Activated T-helper 17 cell treated with anti-CD3 and anti-CD28 coated beads, Interleukin-2, amount 50 U/mL, for 72 hours (primary cell): ENCODE measurements at regions not wholly inside any gene's neighbourhood (a gene's known extent, or its start where the extent isn't known, plus 50 kb on each side); places are given as distances from the start of the nearest gene placed in this dataset.
"Not testable (repeated sequence)": the region's sequence is repeated elsewhere in the genome, so short reads cannot be mapped to it uniquely, and the experiment has no call there.

Experiments used
- ATAC-seq: fragments of 150-1000 bp; cut with Tn5 transposase; replicated peaks from 2 replicates; pipeline ENCODE4 v1.10.0; 2021; ENCODE audit warnings: mild to moderate bottlenecking, moderate library complexity
- H3K27ac Mint-ChIP-seq: one replicate; pipeline ENCODE4 v1.8.0; 2022; ENCODE audit warnings: mixed read lengths
- H3K27me3 Mint-ChIP-seq: one replicate; pipeline ENCODE4 v1.8.0; 2022; ENCODE audit warnings: mixed read lengths
- H3K36me3 Mint-ChIP-seq: one replicate; pipeline ENCODE4 v1.8.0; 2022; ENCODE audit warnings: low read depth, mild to moderate bottlenecking, mixed read lengths
- H3K4me1 Mint-ChIP-seq: one replicate; pipeline ENCODE4 v1.8.0; 2022; ENCODE audit warnings: mixed read lengths
- H3K4me3 Mint-ChIP-seq: one replicate; pipeline ENCODE4 v1.8.0; 2022; ENCODE audit warnings: mild to moderate bottlenecking, mixed read lengths
- H3K9me3 Mint-ChIP-seq: one replicate; pipeline ENCODE4 v1.8.0; 2022; ENCODE audit warnings: mixed read lengths

- Mint-ChIP-seq H3K27me3 (no peaks in the 10 kb centered on the region), H3K4me3 (no peak overlapping the region), H3K27ac (no peak overlapping the region), H3K36me3 (no peaks in the 10 kb centered on the region), H3K9me3 (peaks cover 8% of the 10 kb centered on the region), H3K4me1 (no peaks in the 10 kb centered on the region)
- ATAC-seq, result no peak
Observed at GRCh38 chr5:165029099-165029870, 1523.9 kb downstream of the MAT2B start.

DNA sequence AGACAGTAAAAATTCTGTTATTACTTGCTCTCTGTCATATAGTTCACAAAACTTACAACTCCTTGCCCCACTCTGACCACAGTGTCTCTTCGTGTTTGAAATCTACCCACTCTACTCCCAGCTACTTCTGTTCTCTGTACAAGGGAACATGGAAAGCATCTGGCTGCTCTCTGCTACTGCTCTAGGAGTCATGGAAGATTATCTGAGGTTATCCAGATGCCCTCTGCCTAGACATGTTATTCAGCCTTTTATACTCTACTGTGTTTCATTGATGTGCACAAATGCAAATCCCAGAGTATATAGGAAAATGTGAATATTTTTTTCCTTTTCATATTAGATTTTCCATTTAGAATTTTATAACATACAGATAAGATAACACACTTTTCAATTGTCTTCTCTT lies 1525.6 kb downstream of the MAT2B start:
- Mint-ChIP-seq H3K27me3 (no peaks in the 10 kb centered on the region), H3K36me3 (no peaks in the 10 kb centered on the region), H3K4me1 (no peaks in the 10 kb centered on the region), H3K4me3 (no peak overlapping the region), H3K9me3 (peaks cover 7% of the 10 kb centered on the region), H3K27ac (no peak overlapping the region)
- ATAC-seq, result no peak

GRCh38 chr5:165031371-165031770 lies 1526.0 kb downstream of the MAT2B start:
- H3K4me1 Mint-ChIP-seq, result no peaks in the 10 kb centered on the region
- no peak overlapping the region for H3K27ac Mint-ChIP-seq
- peaks cover 7% of the 10 kb centered on the region for H3K9me3 Mint-ChIP-seq
- no peak overlapping the region for H3K4me3 Mint-ChIP-seq
- no peaks in the 10 kb centered on the region for H3K36me3 Mint-ChIP-seq
- ATAC-seq, result no peak
- no peaks in the 10 kb centered on the region for H3K27me3 Mint-ChIP-seq

DNA sequence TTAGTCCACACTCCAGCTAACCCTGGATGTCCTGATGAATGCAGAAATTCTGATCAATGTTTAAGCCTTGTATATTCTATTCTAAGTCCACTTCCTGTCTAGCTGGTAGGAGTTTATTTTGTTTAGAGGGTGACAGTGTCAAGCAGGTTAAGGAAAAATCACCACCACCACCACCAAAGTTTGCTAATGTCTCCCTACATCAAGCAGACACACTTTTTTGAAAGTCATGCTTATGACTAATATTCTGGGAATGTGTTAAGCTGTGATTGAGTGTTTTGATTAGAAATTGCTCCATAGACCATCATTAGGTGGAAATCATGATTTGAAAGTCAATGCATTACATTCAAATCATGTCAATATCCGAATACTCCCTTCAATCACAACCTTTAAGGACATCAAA lies 1530.1 kb downstream of the MAT2B start:
- H3K9me3 Mint-ChIP-seq, result peaks cover 4% of the 10 kb centered on the region
- no peak for ATAC-seq
- no peak overlapping the region for H3K27ac Mint-ChIP-seq
- H3K4me3 Mint-ChIP-seq, result no peak overlapping the region
- no peaks in the 10 kb centered on the region for H3K36me3 Mint-ChIP-seq
- no peaks in the 10 kb centered on the region for H3K4me1 Mint-ChIP-seq
- no peaks in the 10 kb centered on the region for H3K27me3 Mint-ChIP-seq

DNA sequence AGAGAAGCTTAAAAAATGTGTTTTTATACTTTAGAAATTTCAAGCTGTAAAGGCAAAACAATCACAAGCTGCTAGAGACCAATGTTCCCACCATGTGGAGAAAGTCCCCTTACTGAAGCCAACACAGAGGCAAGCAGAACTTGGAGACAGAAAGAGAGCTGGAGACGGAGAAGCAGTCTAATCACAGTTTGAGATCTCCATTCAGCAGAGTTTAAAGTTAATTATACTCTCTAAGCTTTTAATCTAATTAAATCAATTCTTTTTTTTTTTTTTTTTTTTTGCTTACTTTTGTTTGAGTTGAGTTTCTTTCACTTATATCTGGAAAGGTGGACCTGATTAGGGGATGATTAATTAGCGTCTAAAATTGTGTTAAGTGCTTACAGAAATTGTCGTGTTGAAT lies 1534.3 kb downstream of the MAT2B start:
- ATAC-seq, result no peak
- Mint-ChIP-seq H3K4me3 (no peak overlapping the region), H3K4me1 (no peaks in the 10 kb centered on the region), H3K27ac (no peak overlapping the region), H3K36me3 (no peaks in the 10 kb centered on the region), H3K9me3 (peaks cover 4% of the 10 kb centered on the region), H3K27me3 (no peaks in the 10 kb centered on the region)

GRCh38 chr5:165045941-165046340 lies 1540.5 kb downstream of the MAT2B start:
- not testable (repeated sequence) for H3K4me3 Mint-ChIP-seq, ATAC-seq, H3K27me3 Mint-ChIP-seq

DNA sequence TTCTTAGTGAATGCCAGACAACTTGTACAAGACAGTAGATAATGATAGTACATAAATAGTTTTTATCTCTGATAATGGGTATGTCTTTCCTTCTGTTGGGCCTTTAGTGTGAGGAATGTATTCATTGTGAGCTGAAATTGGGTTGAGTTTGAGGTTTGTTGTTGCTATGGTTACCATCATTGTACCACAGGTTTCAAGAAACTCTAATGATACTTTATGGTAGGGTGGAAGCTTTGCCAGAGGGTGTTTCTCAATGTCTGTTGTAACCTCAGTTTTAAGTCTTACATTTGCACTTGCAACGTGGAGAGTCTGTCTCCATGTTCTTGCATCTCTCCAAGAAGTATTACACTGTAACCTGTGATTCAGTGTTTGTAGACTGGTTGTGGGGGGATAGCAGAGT lies 1550.1 kb downstream of the MAT2B start:
- peaks cover 13% of the 10 kb centered on the region for H3K9me3 Mint-ChIP-seq
- no peaks in the 10 kb centered on the region for H3K27me3 Mint-ChIP-seq
- no peaks in the 10 kb centered on the region for H3K36me3 Mint-ChIP-seq
- no peak overlapping the region for H3K4me3 Mint-ChIP-seq
- no peak for ATAC-seq
- no peaks in the 10 kb centered on the region for H3K4me1 Mint-ChIP-seq
- H3K27ac Mint-ChIP-seq, result no peak overlapping the region

More at GRCh38 chr5:165045941-165046340, 1540.5 kb downstream of the MAT2B start:
- H3K9me3 Mint-ChIP-seq, H3K27ac Mint-ChIP-seq, H3K36me3 Mint-ChIP-seq, H3K4me1 Mint-ChIP-seq: not testable (repeated sequence)

DNA sequence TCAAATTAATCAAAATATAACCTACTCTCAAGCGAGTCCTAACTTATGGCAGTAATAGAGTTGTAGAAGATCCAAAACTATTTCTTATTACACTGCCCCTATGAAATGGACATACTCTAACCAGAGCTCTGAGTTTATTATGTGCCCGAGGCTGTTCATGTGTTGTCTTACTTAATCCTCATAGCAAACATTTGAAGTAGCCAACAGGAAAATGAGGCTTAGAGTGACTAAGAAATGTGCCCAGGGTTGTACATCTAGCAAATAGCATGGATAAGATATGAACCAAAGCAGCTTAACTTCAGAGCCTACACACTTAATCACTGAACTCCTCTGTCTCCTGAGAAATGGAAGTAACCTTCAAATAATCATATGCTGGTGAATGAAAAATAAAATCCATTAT lies 1551.7 kb downstream of the MAT2B start:
- no peaks in the 10 kb centered on the region for H3K4me1 Mint-ChIP-seq
- H3K27ac Mint-ChIP-seq, result no peak overlapping the region
- no peaks in the 10 kb centered on the region for H3K36me3 Mint-ChIP-seq
- peaks cover 19% of the 10 kb centered on the region for H3K9me3 Mint-ChIP-seq
- ATAC-seq, result no peak
- H3K4me3 Mint-ChIP-seq, result no peak overlapping the region
- H3K27me3 Mint-ChIP-seq, result no peaks in the 10 kb centered on the region

DNA sequence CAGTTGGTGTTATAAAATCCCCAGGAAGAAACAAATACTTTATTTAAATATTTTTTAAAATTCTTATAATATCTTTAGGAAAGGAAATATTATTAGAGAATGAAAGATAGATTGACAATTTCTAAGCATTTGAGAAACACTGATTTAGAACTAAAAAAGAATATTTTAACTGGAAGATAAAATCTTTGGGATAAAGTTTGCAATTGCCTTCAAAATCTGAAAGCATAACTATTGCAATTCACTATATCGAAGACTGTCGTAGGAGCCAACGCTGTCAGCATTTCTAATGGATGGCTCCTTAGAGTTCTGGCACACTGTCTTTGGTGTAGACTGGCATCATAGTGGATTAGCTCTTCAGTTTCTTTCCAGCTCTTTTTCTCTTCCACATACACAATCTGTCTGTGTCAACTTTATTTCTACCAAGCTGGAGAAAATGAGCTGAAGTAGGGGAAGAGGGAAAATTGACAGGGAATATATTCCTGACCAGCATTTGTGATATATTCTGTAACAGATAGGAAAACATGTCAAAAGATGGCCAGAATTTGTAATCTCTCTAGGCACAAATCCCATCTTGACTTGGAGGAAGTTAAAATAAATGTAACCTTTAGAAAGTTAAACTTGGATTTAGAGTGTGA lies 1561.4 kb downstream of the MAT2B start:
- H3K27ac Mint-ChIP-seq, result no peak overlapping the region
- H3K36me3 Mint-ChIP-seq, result no peaks in the 10 kb centered on the region
- peaks cover 16% of the 10 kb centered on the region for H3K9me3 Mint-ChIP-seq
- no peak overlapping the region for H3K4me3 Mint-ChIP-seq
- ATAC-seq, result no peak
- no peaks in the 10 kb centered on the region for H3K27me3 Mint-ChIP-seq
- H3K4me1 Mint-ChIP-seq, result no peaks in the 10 kb centered on the region

DNA sequence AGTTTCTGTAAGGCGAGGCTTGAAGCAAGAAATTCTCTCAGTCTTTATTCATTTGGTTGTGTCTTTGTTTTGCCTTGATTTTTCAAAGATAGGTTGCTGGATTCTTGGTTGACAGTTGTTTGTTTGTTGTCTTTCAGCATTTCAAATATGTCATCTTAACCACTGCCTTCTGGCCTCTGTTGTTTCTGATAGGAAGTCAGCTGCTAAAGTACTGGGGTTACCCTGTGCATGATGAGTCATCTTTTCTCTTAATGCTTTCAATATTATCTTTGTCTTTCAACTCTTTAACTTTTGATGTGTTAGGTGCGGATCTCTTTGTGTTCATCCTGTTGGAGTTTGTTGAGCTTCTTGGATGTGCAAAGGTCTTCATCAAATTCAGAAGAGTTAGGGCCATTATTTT lies 1571.3 kb downstream of the MAT2B start:
- no peak overlapping the region for H3K4me3 Mint-ChIP-seq
- H3K4me1 Mint-ChIP-seq, result no peaks in the 10 kb centered on the region
- no peak overlapping the region for H3K27ac Mint-ChIP-seq
- H3K27me3 Mint-ChIP-seq, result no peaks in the 10 kb centered on the region
- peaks cover 19% of the 10 kb centered on the region for H3K9me3 Mint-ChIP-seq
- H3K36me3 Mint-ChIP-seq, result no peaks in the 10 kb centered on the region
- no peak for ATAC-seq

- peaks cover 7% of the 10 kb centered on the region for H3K9me3 Mint-ChIP-seq
- H3K27ac Mint-ChIP-seq, result no peak overlapping the region
- ATAC-seq, result no peak
- H3K27me3 Mint-ChIP-seq, result no peaks in the 10 kb centered on the region
- H3K36me3 Mint-ChIP-seq, result no peaks in the 10 kb centered on the region
- H3K4me3 Mint-ChIP-seq, result no peak overlapping the region
- no peaks in the 10 kb centered on the region for H3K4me1 Mint-ChIP-seq
Observed at GRCh38 chr5:165079389-165079788, 1574.0 kb downstream of the MAT2B start.

DNA sequence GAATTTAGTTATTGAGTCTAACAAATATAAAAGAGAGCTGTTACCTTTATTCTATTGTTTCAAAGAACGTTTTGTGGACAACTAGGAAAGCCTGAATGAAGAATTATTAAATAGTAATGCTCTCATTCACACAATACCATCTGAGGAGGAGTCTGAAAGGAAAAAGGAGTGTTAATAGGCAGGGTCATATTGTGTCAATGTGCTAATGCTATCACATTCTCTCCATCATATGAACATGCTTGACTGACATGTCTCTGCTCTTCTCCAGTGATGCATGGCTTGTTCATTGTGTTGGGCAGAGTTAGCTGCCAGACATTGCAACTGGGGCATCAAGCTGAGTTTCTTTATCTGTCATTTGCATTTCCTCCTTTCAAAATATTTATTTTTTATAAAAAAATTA lies 1578.0 kb downstream of the MAT2B start:
- ATAC-seq, result no peak
- H3K4me1 Mint-ChIP-seq, result no peaks in the 10 kb centered on the region
- no peaks in the 10 kb centered on the region for H3K36me3 Mint-ChIP-seq
- H3K27me3 Mint-ChIP-seq, result no peaks in the 10 kb centered on the region
- peaks cover 4% of the 10 kb centered on the region for H3K9me3 Mint-ChIP-seq
- no peak overlapping the region for H3K4me3 Mint-ChIP-seq
- no peak overlapping the region for H3K27ac Mint-ChIP-seq

DNA sequence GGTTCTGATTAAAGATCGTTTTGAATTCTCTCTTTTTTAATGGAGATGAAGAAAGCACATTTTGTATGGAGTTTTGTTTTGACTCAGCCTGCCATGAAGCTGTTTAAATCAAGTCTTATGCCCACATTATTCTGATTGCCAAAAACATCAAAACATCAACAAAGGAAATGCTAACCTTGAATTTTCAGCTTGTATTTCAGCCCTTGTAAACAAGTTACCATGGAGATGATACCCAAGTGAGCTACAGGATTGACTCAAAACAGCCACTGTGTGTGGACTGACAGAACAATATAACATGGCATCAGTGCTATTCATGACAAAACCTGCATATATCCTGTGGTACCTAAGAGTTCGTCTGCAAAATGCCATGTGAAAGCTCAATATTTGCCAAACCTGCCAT lies 1581.0 kb downstream of the MAT2B start:
- no peaks in the 10 kb centered on the region for H3K36me3 Mint-ChIP-seq
- peaks cover 2% of the 10 kb centered on the region for H3K9me3 Mint-ChIP-seq
- no peaks in the 10 kb centered on the region for H3K4me1 Mint-ChIP-seq
- no peaks in the 10 kb centered on the region for H3K27me3 Mint-ChIP-seq
- ATAC-seq, result no peak
- no peak overlapping the region for H3K4me3 Mint-ChIP-seq
- H3K27ac Mint-ChIP-seq, result no peak overlapping the region

GRCh38 chr5:165094782-165095181 lies 1589.4 kb downstream of the MAT2B start:
- H3K27me3 Mint-ChIP-seq, result no peaks in the 10 kb centered on the region
- peaks cover 8% of the 10 kb centered on the region for H3K9me3 Mint-ChIP-seq
- no peaks in the 10 kb centered on the region for H3K4me1 Mint-ChIP-seq
- no peaks in the 10 kb centered on the region for H3K36me3 Mint-ChIP-seq
- ATAC-seq, result no peak
- H3K27ac Mint-ChIP-seq, result no peak overlapping the region
- H3K4me3 Mint-ChIP-seq, result no peak overlapping the region

GRCh38 chr5:165101709-165102108 lies 1596.3 kb downstream of the MAT2B start:
- no peaks in the 10 kb centered on the region for H3K36me3 Mint-ChIP-seq
- no peak for ATAC-seq
- no peak overlapping the region for H3K4me3 Mint-ChIP-seq
- no peak overlapping the region for H3K27ac Mint-ChIP-seq
- no peaks in the 10 kb centered on the region for H3K27me3 Mint-ChIP-seq
- no peaks in the 10 kb centered on the region for H3K4me1 Mint-ChIP-seq
- H3K9me3 Mint-ChIP-seq, result peaks cover 17% of the 10 kb centered on the region
